CD4-positive, alpha-beta T cell treated with Interleukin-10 for 1 hour (primary cell): ENCODE measurements at regions not wholly inside any gene's neighbourhood (a gene's known extent, or its start where the extent isn't known, plus 50 kb on each side); places are given as distances from the start of the nearest gene placed in this dataset.
A peak's percentile ranks its signal among the peaks of the same experiment; 100 is the strongest.

ENCODE experiments used
- DNase-seq: peaks from one replicate; pipeline ENCODE4 v3.0.0-alpha.2; 2020

- no peak for DNase-seq
Observed at GRCh38 chr1:193333166-193333565, 146.8 kb upstream of the B3GALT2 start.

- DNase-seq = no peak
Observed at GRCh38 chr1:193326296-193326695, 139.9 kb upstream of the B3GALT2 start.

GRCh38 chr1:193325771-193326170, 139.4 kb upstream of the B3GALT2 start:
- no peak for DNase-seq

GRCh38 chr1:193325042-193325441, 138.6 kb upstream of the B3GALT2 start:
- DNase-seq = no peak

GRCh38 chr1:193322211-193322610, 135.8 kb upstream of the B3GALT2 start:
- DNase-seq = no peak

- no peak for DNase-seq
Observed at GRCh38 chr1:193321242-193321840, 134.9 kb upstream of the B3GALT2 start.

- DNase-seq = no peak
Observed at GRCh38 chr1:193320270-193320669, 133.9 kb upstream of the B3GALT2 start.

GRCh38 chr1:193318347-193318746, 131.9 kb upstream of the B3GALT2 start:
- DNase-seq = no peak

- DNase-seq = no peak
Observed at GRCh38 chr1:193313354-193314140, 127.1 kb upstream of the B3GALT2 start.

GRCh38 chr1:193312432-193312831, 126.0 kb upstream of the B3GALT2 start:
- no peak for DNase-seq

GRCh38 chr1:193311226-193311948, 125.0 kb upstream of the B3GALT2 start:
- no peak for DNase-seq

GRCh38 chr1:193310564-193310963, 124.2 kb upstream of the B3GALT2 start:
- DNase-seq = peak; percentile 4

GRCh38 chr1:193309936-193310475, 123.6 kb upstream of the B3GALT2 start:
- DNase-seq = no peak

GRCh38 chr1:193308438-193308837, 122.0 kb upstream of the B3GALT2 start:
- no peak for DNase-seq

- DNase-seq = no peak
Observed at GRCh38 chr1:193306430-193306829, 120.0 kb upstream of the B3GALT2 start.
